ENCODE measurements at regions not wholly inside any gene's neighbourhood (a gene's known extent, or its start where the extent isn't known, plus 50 kb on each side); places are given as distances from the start of the nearest gene placed in this dataset.
"Not testable (repeated sequence)": the region's sequence is repeated elsewhere in the genome, so short reads cannot be mapped to it uniquely, and the experiment has no call there.

GRCh38 chr5:163870441-163870840, 365.0 kb downstream of the MAT2B start:
- H3K27ac Mint-ChIP-seq (ENCODE audit: low read depth, unreplicated experiment): no peak overlapping the region
- TF ChIP-seq, protein P1, sequence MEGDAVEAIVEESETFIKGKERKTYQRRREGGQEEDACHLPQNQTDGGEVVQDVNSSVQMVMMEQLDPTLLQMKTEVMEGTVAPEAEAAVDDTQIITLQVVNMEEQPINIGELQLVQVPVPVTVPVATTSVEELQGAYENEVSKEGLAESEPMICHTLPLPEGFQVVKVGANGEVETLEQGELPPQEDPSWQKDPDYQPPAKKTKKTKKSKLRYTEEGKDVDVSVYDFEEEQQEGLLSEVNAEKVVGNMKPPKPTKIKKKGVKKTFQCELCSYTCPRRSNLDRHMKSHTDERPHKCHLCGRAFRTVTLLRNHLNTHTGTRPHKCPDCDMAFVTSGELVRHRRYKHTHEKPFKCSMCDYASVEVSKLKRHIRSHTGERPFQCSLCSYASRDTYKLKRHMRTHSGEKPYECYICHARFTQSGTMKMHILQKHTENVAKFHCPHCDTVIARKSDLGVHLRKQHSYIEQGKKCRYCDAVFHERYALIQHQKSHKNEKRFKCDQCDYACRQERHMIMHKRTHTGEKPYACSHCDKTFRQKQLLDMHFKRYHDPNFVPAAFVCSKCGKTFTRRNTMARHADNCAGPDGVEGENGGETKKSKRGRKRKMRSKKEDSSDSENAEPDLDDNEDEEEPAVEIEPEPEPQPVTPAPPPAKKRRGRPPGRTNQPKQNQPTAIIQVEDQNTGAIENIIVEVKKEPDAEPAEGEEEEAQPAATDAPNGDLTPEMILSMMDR (IDR thresholded peaks at IDR 0.05; ENCODE audit: unreplicated experiment): no peak
- ChIA-PET POLR2A (no interaction called here), CTCF (interaction anchor here (0.6 kb wide), 1 partner anchor 663 kb away, joined by 3 read pairs; no protein-coding TSS in a partner anchor)
- H3K4me1 Mint-ChIP-seq (ENCODE audit: insufficient read depth, unreplicated experiment): no peaks in the 10 kb centered on the region
- no peaks in the 10 kb centered on the region for H3K36me3 Mint-ChIP-seq (ENCODE audit: insufficient read depth, unreplicated experiment)
- H3K9me3 Mint-ChIP-seq (ENCODE audit: unreplicated experiment): no peaks in the 10 kb centered on the region
- no peak overlapping the region for H3K4me3 Mint-ChIP-seq (ENCODE audit: unreplicated experiment)
- no TSS peak for BruUV-seq (replicated peaks)
- intact Hi-C loops (cut with micrococcal nuclease): no loop called here
- no peaks in the 10 kb centered on the region for H3K27me3 Mint-ChIP-seq (ENCODE audit: insufficient read depth, unreplicated experiment)
- no peak for DNase-seq (ENCODE audit: unreplicated experiment)

GRCh38 chr5:163874431-163874830, 369.0 kb downstream of the MAT2B start:
- H3K27ac Mint-ChIP-seq (ENCODE audit: low read depth, unreplicated experiment): no peak overlapping the region
- no TSS peak for BruUV-seq (replicated peaks)
- DNase-seq (ENCODE audit: unreplicated experiment): no peak
- H3K36me3 Mint-ChIP-seq (ENCODE audit: insufficient read depth, unreplicated experiment): no peaks in the 10 kb centered on the region
- H3K4me1 Mint-ChIP-seq (ENCODE audit: insufficient read depth, unreplicated experiment): no peaks in the 10 kb centered on the region
- intact Hi-C loops (cut with micrococcal nuclease): no loop called here
- TF ChIP-seq, protein P1 (IDR thresholded peaks at IDR 0.05; ENCODE audit: unreplicated experiment): no peak
- no peaks in the 10 kb centered on the region for H3K27me3 Mint-ChIP-seq (ENCODE audit: insufficient read depth, unreplicated experiment)
- POLR2A ChIA-PET: interaction anchor here (0.5 to 0.9 kb wide), 2 partner anchors 19 to 330 kb away, joined by 3 to 4 read pairs; no protein-coding TSS in a partner anchor
- no peaks in the 10 kb centered on the region for H3K9me3 Mint-ChIP-seq (ENCODE audit: unreplicated experiment)
- H3K4me3 Mint-ChIP-seq (ENCODE audit: unreplicated experiment): no peak overlapping the region
- CTCF ChIA-PET: interaction anchor here (0.6 to 1.0 kb wide), 2 partner anchors 10 to 137 kb away, joined by 3 to 5 read pairs; no protein-coding TSS in a partner anchor

- H3K36me3 Mint-ChIP-seq (ENCODE audit: insufficient read depth, unreplicated experiment); H3K9me3 Mint-ChIP-seq (ENCODE audit: unreplicated experiment); intact Hi-C loops (cut with micrococcal nuclease); H3K27ac Mint-ChIP-seq (ENCODE audit: low read depth, unreplicated experiment); H3K4me3 Mint-ChIP-seq (ENCODE audit: unreplicated experiment); H3K4me1 Mint-ChIP-seq (ENCODE audit: insufficient read depth, unreplicated experiment); BruUV-seq (replicated peaks); H3K27me3 Mint-ChIP-seq (ENCODE audit: insufficient read depth, unreplicated experiment): not testable (repeated sequence)
- POLR2A ChIA-PET: interaction anchor here (0.6 to 0.9 kb wide), 2 partner anchors 19 to 28 kb away, joined by 3 to 4 read pairs; no protein-coding TSS in a partner anchor
- CTCF ChIA-PET: interaction anchor here (1.0 kb wide), 1 partner anchor 10 kb away, joined by 3 read pairs; no protein-coding TSS in a partner anchor
- DNase-seq (ENCODE audit: unreplicated experiment): peak; percentile 21
Observed at GRCh38 chr5:163874912-163875311, 369.5 kb downstream of the MAT2B start.

GRCh38 chr5:163877865-163878264, 372.4 kb downstream of the MAT2B start:
- DNase-seq (ENCODE audit: unreplicated experiment): no peak
- H3K27ac Mint-ChIP-seq (ENCODE audit: low read depth, unreplicated experiment): no peak overlapping the region
- TF ChIP-seq, protein P1 (IDR thresholded peaks at IDR 0.05; ENCODE audit: unreplicated experiment): no peak
- CTCF ChIA-PET: interaction anchor here (0.6 kb wide), 1 partner anchor 323 kb away, joined by 3 read pairs; no protein-coding TSS in a partner anchor
- intact Hi-C loops (cut with micrococcal nuclease): no loop called here
- H3K36me3 Mint-ChIP-seq (ENCODE audit: insufficient read depth, unreplicated experiment): no peaks in the 10 kb centered on the region
- H3K9me3 Mint-ChIP-seq (ENCODE audit: unreplicated experiment): no peaks in the 10 kb centered on the region
- H3K4me1 Mint-ChIP-seq (ENCODE audit: insufficient read depth, unreplicated experiment): peaks cover 11% of the 10 kb centered on the region
- H3K4me3 Mint-ChIP-seq (ENCODE audit: unreplicated experiment): no peak overlapping the region
- POLR2A ChIA-PET: no interaction called here
- BruUV-seq (replicated peaks): no TSS peak
- no peaks in the 10 kb centered on the region for H3K27me3 Mint-ChIP-seq (ENCODE audit: insufficient read depth, unreplicated experiment)

GRCh38 chr5:163878490-163878889, 373.1 kb downstream of the MAT2B start:
- TF ChIP-seq, protein P1 (IDR thresholded peaks at IDR 0.05; ENCODE audit: unreplicated experiment): no peak
- ChIA-PET CTCF (no interaction called here), POLR2A (interaction anchor here (0.6 kb wide), 1 partner anchor 328 kb away, joined by 3 read pairs; no protein-coding TSS in a partner anchor)
- Mint-ChIP-seq H3K27me3 (ENCODE audit: insufficient read depth, unreplicated experiment) (no peaks in the 10 kb centered on the region), H3K36me3 (ENCODE audit: insufficient read depth, unreplicated experiment) (no peaks in the 10 kb centered on the region), H3K4me3 (ENCODE audit: unreplicated experiment) (no peak overlapping the region), H3K4me1 (ENCODE audit: insufficient read depth, unreplicated experiment) (peaks cover 11% of the 10 kb centered on the region), H3K9me3 (ENCODE audit: unreplicated experiment) (no peaks in the 10 kb centered on the region), H3K27ac (ENCODE audit: low read depth, unreplicated experiment) (no peak overlapping the region)
- no peak for DNase-seq (ENCODE audit: unreplicated experiment)
- BruUV-seq (replicated peaks): no TSS peak
- intact Hi-C loops (cut with micrococcal nuclease): no loop called here

Data from MCF 10A (cell line).